Astrocyte (in vitro differentiated cells and primary cell): ENCODE measurements at regions not wholly inside any gene's neighbourhood (a gene's known extent, or its start where the extent isn't known, plus 50 kb on each side); places are given as distances from the start of the nearest gene placed in this dataset.

Source experiments
- EZH2 ChIP-seq: IDR thresholded peaks from 2 replicates; pipeline ENCODE4 v1.6.1; 2012; ENCODE audit warnings: mild to moderate bottlenecking, low read length, inconsistent platforms; ENCODE audit not compliant: insufficient read depth
- TF ChIP-seq, protein P1 (sequence below): IDR thresholded peaks from 2 replicates; pipeline ENCODE4 v1.5.1; 2011; ENCODE audit warnings: low read depth, mild to moderate bottlenecking, inconsistent platforms, low read length, moderate library complexity; ENCODE audit not compliant: insufficient read depth

DNA sequence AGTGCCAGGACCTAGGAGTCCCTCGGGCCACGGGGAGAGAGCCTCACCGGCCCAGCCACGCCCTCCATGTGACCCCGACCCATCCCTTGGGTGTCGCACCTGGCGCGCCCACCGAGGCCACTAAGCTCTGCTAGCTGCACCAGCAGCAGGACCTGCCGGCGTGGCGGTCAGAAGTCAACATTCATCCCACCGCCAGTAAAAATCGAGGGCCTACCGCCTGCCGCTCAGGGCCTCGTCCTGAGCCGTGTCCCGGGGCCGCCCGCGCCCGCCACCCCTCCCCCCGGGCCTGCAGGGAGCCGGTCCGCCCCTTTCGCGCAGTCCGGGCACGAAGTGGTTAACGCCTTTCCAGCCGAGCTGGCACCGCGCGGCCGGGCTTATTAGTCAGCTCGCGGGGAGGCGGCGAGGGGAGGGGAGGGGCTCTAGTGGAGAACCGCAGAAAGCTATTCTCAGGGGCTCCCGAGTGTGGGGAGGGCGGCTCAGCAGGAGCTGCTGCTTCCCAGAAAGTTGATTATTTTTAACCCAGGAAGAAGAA lies 124.4 kb downstream of the C9orf50 start:
- TF ChIP-seq, protein P1, sequence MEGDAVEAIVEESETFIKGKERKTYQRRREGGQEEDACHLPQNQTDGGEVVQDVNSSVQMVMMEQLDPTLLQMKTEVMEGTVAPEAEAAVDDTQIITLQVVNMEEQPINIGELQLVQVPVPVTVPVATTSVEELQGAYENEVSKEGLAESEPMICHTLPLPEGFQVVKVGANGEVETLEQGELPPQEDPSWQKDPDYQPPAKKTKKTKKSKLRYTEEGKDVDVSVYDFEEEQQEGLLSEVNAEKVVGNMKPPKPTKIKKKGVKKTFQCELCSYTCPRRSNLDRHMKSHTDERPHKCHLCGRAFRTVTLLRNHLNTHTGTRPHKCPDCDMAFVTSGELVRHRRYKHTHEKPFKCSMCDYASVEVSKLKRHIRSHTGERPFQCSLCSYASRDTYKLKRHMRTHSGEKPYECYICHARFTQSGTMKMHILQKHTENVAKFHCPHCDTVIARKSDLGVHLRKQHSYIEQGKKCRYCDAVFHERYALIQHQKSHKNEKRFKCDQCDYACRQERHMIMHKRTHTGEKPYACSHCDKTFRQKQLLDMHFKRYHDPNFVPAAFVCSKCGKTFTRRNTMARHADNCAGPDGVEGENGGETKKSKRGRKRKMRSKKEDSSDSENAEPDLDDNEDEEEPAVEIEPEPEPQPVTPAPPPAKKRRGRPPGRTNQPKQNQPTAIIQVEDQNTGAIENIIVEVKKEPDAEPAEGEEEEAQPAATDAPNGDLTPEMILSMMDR, result no peak
- TF ChIP-seq EZH2, result no peak
